Endothelial cell of umbilical vein (primary cell): ENCODE measurements at regions not wholly inside any gene's neighbourhood (a gene's known extent, or its start where the extent isn't known, plus 50 kb on each side); places are given as distances from the start of the nearest gene placed in this dataset.

ENCODE experiments used
- BruUV-seq: library from RNA; stranded (reverse); fragments of 400-500 nt; replicated peaks from 2 replicates; lab custom pipeline; 2021; lab: Mats Ljungman, UMichigan
- CTCF ChIA-PET: fragments of 300-600, 350-600 bp; sonication (Branson Sonifier 250); formaldehyde crosslinking; loops from one replicate; lab custom pipeline; 2021; ENCODE audit warnings: antibody characterized with exemption, inconsistent platforms; lab: Charles Lee
- POLR2A ChIA-PET: fragments of 300-600, 350-600 bp; sonication (Branson Sonifier 250); formaldehyde crosslinking; loops from one replicate; lab custom pipeline; 2021; ENCODE audit warnings: antibody characterized with exemption, inconsistent platforms; lab: Charles Lee
- DNase-seq: peaks from one replicate; pipeline ENCODE4 v3.0.0-alpha.2; 2011; ENCODE audit warnings: low read depth, low spot score
- FAIRE-seq: peaks from 2 replicates; lab custom pipeline; 2011; peaks lifted over from hg19 to GRCh38; lab: Jason Lieb, UNC
- H2AFZ ChIP-seq: 2 replicates; pipeline ENCODE4 v1.6.0; 2012; ENCODE audit warnings: low read depth, low read length, control low read depth, inconsistent platforms
- H3K27ac ChIP-seq: 2 replicates; pipeline ENCODE4 v1.5.1; 2011; ENCODE audit warnings: low read depth, mild to moderate bottlenecking, control low read depth, low read length, moderate library complexity; ENCODE audit not compliant: insufficient read depth
- H3K27me3 ChIP-seq, 2 experiments: 2 replicates each; pipeline versions ENCODE4 v1.6.0 to v1.6.1; 2011; ENCODE audit warnings: low read length in 2 of 2, mixed read lengths in 1 of 2; ENCODE audit not compliant: control insufficient read depth in 2 of 2, insufficient read depth in 2 of 2
- H3K36me3 ChIP-seq, 2 experiments: 2 replicates in 1 of 2; 3 replicates in 1 of 2; pipeline ENCODE4 v1.5.1; 2011; ENCODE audit warnings: low read length in 2 of 2, mild to moderate bottlenecking in 1 of 2, moderate library complexity in 1 of 2; ENCODE audit not compliant: control insufficient read depth in 2 of 2, insufficient read depth in 2 of 2; ENCODE audit errors: extremely low read depth in 1 of 2
- H3K4me1 ChIP-seq: 3 replicates; pipeline ENCODE4 v1.5.1; 2011; ENCODE audit warnings: mild to moderate bottlenecking, low read length; ENCODE audit not compliant: control insufficient read depth, insufficient read depth; ENCODE audit errors: extremely low read depth
- H3K4me2 ChIP-seq: 2 replicates; pipeline ENCODE4 v1.6.1; 2011; ENCODE audit warnings: low read length, control low read depth, mixed read lengths; ENCODE audit not compliant: insufficient read depth
- H3K4me3 ChIP-seq, 3 experiments: fragments of 200-600 bp in 1 of 3; sonication (generic), shearing (Covaris generic) in 1 of 3; replicated peaks in 1 of 3; 2 replicates each; pipeline ENCODE4 v1.5.1; 2011 to 2016; ENCODE audit warnings: control low read depth in 3 of 3, low read length in 3 of 3, mild to moderate bottlenecking in 2 of 3, inconsistent platforms in 1 of 3, low read depth in 1 of 3, moderate library complexity in 1 of 3; ENCODE audit not compliant: insufficient read depth in 1 of 3
- H3K79me2 ChIP-seq: 2 replicates; pipeline ENCODE4 v1.6.0; 2012; ENCODE audit warnings: low read length, inconsistent platforms; ENCODE audit not compliant: control insufficient read depth, insufficient read depth
- H3K9ac ChIP-seq: replicated peaks from 2 replicates; pipeline ENCODE3; 2011; ENCODE audit warnings: low read length, control low read depth; ENCODE audit not compliant: insufficient read depth; ENCODE audit errors: extremely low read depth
- H3K9me1 ChIP-seq: replicated peaks from 3 replicates; pipeline ENCODE4 v1.6.0; 2011; ENCODE audit warnings: mild to moderate bottlenecking, low read length; ENCODE audit not compliant: control insufficient read depth, insufficient read depth; ENCODE audit errors: extremely low read depth
- H3K9me3 ChIP-seq: replicated peaks from 2 replicates; pipeline ENCODE4 v1.5.1; 2012; ENCODE audit warnings: low read length, inconsistent platforms; ENCODE audit not compliant: control insufficient read depth, insufficient read depth
- H4K20me1 ChIP-seq: replicated peaks from 2 replicates; pipeline ENCODE3; 2011; ENCODE audit warnings: mild to moderate bottlenecking, low read length; ENCODE audit not compliant: control insufficient read depth, insufficient read depth; ENCODE audit errors: extremely low read depth
- CTCF ChIP-seq, 2 donors: IDR thresholded peaks; 1 replicate in 1 of 2; 2 replicates in 1 of 2; pipeline ENCODE4 v1.5.1; 2011; ENCODE audit warnings: low read length in 2 of 2, mild to moderate bottlenecking in 2 of 2, moderate library complexity in 2 of 2, control low read depth in 1 of 2, inconsistent platforms in 1 of 2, low read depth in 1 of 2; ENCODE audit not compliant: insufficient read depth in 1 of 2; ENCODE audit errors: extremely low read depth in 1 of 2
- EZH2 ChIP-seq: IDR thresholded peaks from 2 replicates; pipeline ENCODE4 v1.6.1; 2012; ENCODE audit warnings: borderline replicate concordance, low read depth, mild to moderate bottlenecking, moderate library complexity, low read length, inconsistent platforms; ENCODE audit not compliant: severe bottlenecking
- FOS ChIP-seq: IDR thresholded peaks from 2 replicates; pipeline ENCODE4 v1.6.1; 2011; ENCODE audit warnings: mild to moderate bottlenecking, low read length, moderate library complexity, borderline replicate concordance; ENCODE audit not compliant: insufficient read depth
- GATA2 ChIP-seq: IDR thresholded peaks from 2 replicates; pipeline ENCODE4 v1.7.0; 2011; ENCODE audit warnings: low read depth, mild to moderate bottlenecking, moderate library complexity, mixed read lengths, low read length; ENCODE audit not compliant: insufficient read length, insufficient read depth
- JUN ChIP-seq: IDR thresholded peaks from 2 replicates; pipeline ENCODE4 v1.6.1; 2011; ENCODE audit warnings: borderline replicate concordance, low read depth; ENCODE audit not compliant: insufficient read length, insufficient read depth
- MYC ChIP-seq: IDR thresholded peaks from one replicate; pipeline ENCODE4 v1.6.1; 2011; ENCODE audit warnings: mild to moderate bottlenecking, low read depth, low read length
- POLR2A ChIP-seq: IDR thresholded peaks from 2 replicates; pipeline ENCODE4 v1.6.1; 2012; ENCODE audit warnings: low read depth, mild to moderate bottlenecking, control low read depth, low read length
- POLR2AphosphoS5 ChIP-seq: IDR thresholded peaks from 2 replicates; pipeline ENCODE4 v1.6.1; 2012; ENCODE audit warnings: low read depth, mild to moderate bottlenecking, control low read depth, low read length, moderate library complexity; ENCODE audit not compliant: insufficient read depth
- dilution Hi-C: fragments of 300-500 bp; cut with MboI; formaldehyde crosslinking; loops from one replicate; pipeline ENCODE4 v1.15.0; 2019; ENCODE audit warnings: low sequenced_read_pairs; ENCODE audit not compliant: extremely low pct_ligation_motif_present
- intact Hi-C: fragments of 100-400 bp; cut with micrococcal nuclease; formaldehyde crosslinking; loops from one replicate; pipeline ENCODE4 v1.10.0; 2022
- TF ChIP-seq, protein P1 (sequence below): IDR thresholded peaks from 2 replicates; pipeline ENCODE4 v1.6.1; 2011; ENCODE audit not compliant: insufficient read depth, insufficient read length

- Histone ChIP-seq H3K4me1 (no peaks in the 10 kb centered on the region), H3K9ac (no peak overlapping the region), H3K36me3 (no peaks in the 10 kb centered on the region), H3K9me1 (no peaks in the 10 kb centered on the region), H3K79me2 (no peaks in the 10 kb centered on the region), H4K20me1 (no peaks in the 10 kb centered on the region), H3K4me2 (no peak overlapping the region), H3K27ac (no peak overlapping the region), H3K4me3 (no peak overlapping the region), H3K27me3 (no peaks in the 10 kb centered on the region), H2AFZ (no peak overlapping the region), H3K9me3 (no peaks in the 10 kb centered on the region)
- BruUV-seq, result no TSS peak
- FAIRE-seq (no peak), DNase-seq (no peak)
- dilution Hi-C loops (no loop called here), intact Hi-C loops (no loop called here)
- ChIA-PET POLR2A (no interaction called here), CTCF (no interaction called here)
- TF ChIP-seq GATA2 (no peak), JUN (no peak), CTCF (IDR thresholded peaks at IDR 0.05; ENCODE audit: extremely low read depth in 1 of 2, insufficient read depth in 1 of 2, low read depth in 1 of 2, low read length in 2 of 2) (no peak), FOS (no peak), POLR2A (no peak), EZH2 (no peak), MYC (no peak), POLR2AphosphoS5 (no peak)
- TF ChIP-seq, protein P1, sequence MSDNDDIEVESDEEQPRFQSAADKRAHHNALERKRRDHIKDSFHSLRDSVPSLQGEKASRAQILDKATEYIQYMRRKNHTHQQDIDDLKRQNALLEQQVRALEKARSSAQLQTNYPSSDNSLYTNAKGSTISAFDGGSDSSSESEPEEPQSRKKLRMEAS, result no peak
Measured at GRCh38 chr3:18743761-18744160, 318.6 kb upstream of the SATB1 start.
